Panc1 (cell line): ENCODE measurements at regions not wholly inside any gene's neighbourhood (a gene's known extent, or its start where the extent isn't known, plus 50 kb on each side); places are given as distances from the start of the nearest gene placed in this dataset.

Source experiments
- ATAC-seq: fragments of 200-7000 bp; cut with Tn5 transposase; 2 replicates; pipeline ENCODE4 v1.9.1; 2020; ENCODE audit warnings: mild to moderate bottlenecking, moderate library complexity
- BruUV-seq: library from RNA; stranded (reverse); fragments of 400-500 nt; replicated peaks from 2 replicates; lab custom pipeline; 2021; lab: Mats Ljungman, UMichigan
- CTCF ChIA-PET: fragments of 300-600 bp; sonication (Branson Sonifier 250); formaldehyde crosslinking; loops from one replicate; lab custom pipeline; 2022; ENCODE audit warnings: antibody characterized with exemption; lab: Charles Lee
- POLR2A ChIA-PET: fragments of 300-600 bp; sonication (Branson Sonifier 250); formaldehyde crosslinking; loops from one replicate; lab custom pipeline; 2022; ENCODE audit warnings: antibody characterized with exemption; lab: Charles Lee
- DNase-seq: peaks from one replicate; pipeline ENCODE4 v3.0.0-alpha.2; 2010; ENCODE audit warnings: low read depth, low spot score
- H3K27ac ChIP-seq: 2 replicates; pipeline ENCODE4 v1.5.1; 2011; ENCODE audit warnings: mild to moderate bottlenecking, low read length, inconsistent platforms
- H3K27me3 ChIP-seq: fragments of 200-500 bp; sonication (Bioruptor generic); 2 replicates; pipeline ENCODE4 v1.6.0; 2014; ENCODE audit warnings: low read length, inconsistent platforms; ENCODE audit not compliant: control insufficient read depth, insufficient read depth
- H3K36me3 ChIP-seq: fragments of 200-500 bp; sonication (Bioruptor generic); 2 replicates; pipeline ENCODE4 v1.5.1; 2014; ENCODE audit warnings: inconsistent platforms, mild to moderate bottlenecking, low read length, moderate library complexity; ENCODE audit not compliant: control insufficient read depth, insufficient read depth
- H3K4me1 ChIP-seq: 2 replicates; pipeline ENCODE4 v1.5.1; 2011; ENCODE audit warnings: inconsistent platforms, mild to moderate bottlenecking, low read length, moderate library complexity; ENCODE audit not compliant: control insufficient read depth, insufficient read depth
- H3K4me3 ChIP-seq, 2 experiments: 2 replicates each; pipeline ENCODE4 v1.5.1; 2011 to 2012; ENCODE audit warnings: low read depth in 2 of 2, low read length in 2 of 2, mild to moderate bottlenecking in 2 of 2, inconsistent platforms in 1 of 2, moderate library complexity in 1 of 2
- H3K9me3 ChIP-seq: fragments of 200-500 bp; sonication (Bioruptor generic); 2 replicates; pipeline ENCODE4 v1.5.1; 2014; ENCODE audit warnings: low read depth, mild to moderate bottlenecking, inconsistent platforms, low read length, moderate library complexity; ENCODE audit not compliant: control insufficient read depth, insufficient read depth
- CTCF ChIP-seq: fragments of 450-650 bp; IDR thresholded peaks from 2 replicates; pipeline ENCODE4 v1.5.1; 2017; ENCODE audit warnings: mild to moderate bottlenecking
- POLR2AphosphoS5 ChIP-seq: IDR thresholded peaks from 2 replicates; pipeline ENCODE4 v1.6.1; 2012; ENCODE audit warnings: mild to moderate bottlenecking, low read depth, low read length, moderate library complexity
- REST ChIP-seq, 2 experiments: IDR thresholded peaks; 2 replicates each; pipeline ENCODE4 v1.6.1; 2011 to 2012; ENCODE audit warnings: low read depth in 2 of 2, control low read depth in 1 of 2, low read length in 1 of 2, mild to moderate bottlenecking in 1 of 2, moderate library complexity in 1 of 2; ENCODE audit not compliant: insufficient read depth in 1 of 2
- SIN3A ChIP-seq: IDR thresholded peaks from 2 replicates; pipeline ENCODE4 v1.6.1; 2012; ENCODE audit warnings: low read depth, mild to moderate bottlenecking, low read length, moderate library complexity, borderline replicate concordance; ENCODE audit not compliant: insufficient read depth
- TCF7L2 ChIP-seq: IDR thresholded peaks from 2 replicates; pipeline ENCODE4 v1.6.1; 2011; ENCODE audit warnings: mild to moderate bottlenecking, low read depth, low read length, inconsistent platforms
- in situ Hi-C: cut with HindIII; loops from 2 replicates; pipeline ENCODE4 v1.10.0; 2016; ENCODE audit warnings: low sequenced_read_pairs, low pct_unique_long_range_greater_than_20kb
- intact Hi-C: fragments of 100-400 bp; cut with micrococcal nuclease; formaldehyde crosslinking; loops from one replicate; pipeline ENCODE4 v1.10.0; 2022; ENCODE audit not compliant: unreplicated experiment

- no peaks in the 10 kb centered on the region for H3K36me3 ChIP-seq
- no TSS peak for BruUV-seq
- in situ Hi-C loops = no loop called here
- ATAC-seq (no peak), DNase-seq (no peak)
- no peaks in the 10 kb centered on the region for H3K4me1 ChIP-seq
- no peaks in the 10 kb centered on the region for H3K9me3 ChIP-seq
- H3K27ac ChIP-seq = no peak overlapping the region
- intact Hi-C loops = no loop called here
- TF ChIP-seq CTCF (no peak), POLR2AphosphoS5 (no peak), TCF7L2 (no peak), REST (IDR thresholded peaks at IDR 0.05; ENCODE audit: insufficient read depth in 1 of 2, low read depth in 2 of 2, low read length in 1 of 2) (no peak), SIN3A (no peak)
- H3K4me3 ChIP-seq = no peak overlapping the region
- no peaks in the 10 kb centered on the region for H3K27me3 ChIP-seq
- ChIA-PET CTCF (no interaction called here), POLR2A (no interaction called here)
Measured at GRCh38 chrX:129093706-129094105, 429.6 kb downstream of the SMARCA1 start.

GRCh38 chrX:129092757-129093156, 430.5 kb downstream of the SMARCA1 start:
- ChIA-PET POLR2A (no interaction called here), CTCF (no interaction called here)
- Histone ChIP-seq H3K36me3 (no peaks in the 10 kb centered on the region), H3K9me3 (no peaks in the 10 kb centered on the region), H3K27ac (no peak overlapping the region), H3K27me3 (no peaks in the 10 kb centered on the region), H3K4me3 (no peak overlapping the region), H3K4me1 (no peaks in the 10 kb centered on the region)
- DNase-seq = no peak
- intact Hi-C loops = no loop called here
- in situ Hi-C loops = no loop called here
- TF ChIP-seq POLR2AphosphoS5 (no peak), REST (IDR thresholded peaks at IDR 0.05; ENCODE audit: insufficient read depth in 1 of 2, low read depth in 2 of 2, low read length in 1 of 2) (no peak), SIN3A (no peak), TCF7L2 (no peak), CTCF (no peak)
- no TSS peak for BruUV-seq
- ATAC-seq = no peak
